ENCODE measurements at regions not wholly inside any gene's neighbourhood (a gene's known extent, or its start where the extent isn't known, plus 50 kb on each side); places are given as distances from the start of the nearest gene placed in this dataset.
"Not testable (repeated sequence)": the region's sequence is repeated elsewhere in the genome, so short reads cannot be mapped to it uniquely, and the experiment has no call there.

- in situ Hi-C loops (cut with MboI; ENCODE audit: low sequenced_read_pairs, unreplicated experiment), result no loop called here
- no peak for DNase-seq (ENCODE audit: low spot score)
- no peak for TF ChIP-seq CTCF (IDR thresholded peaks at IDR 0.05; ENCODE audit: borderline replicate concordance, control extremely low read depth, extremely low read depth, insufficient read depth, missing control alignments)
These were observed 1248.7 kb downstream of the FSCB start for GRCh38 chr14:43258396-43258795.

- in situ Hi-C loops (cut with MboI; ENCODE audit: low sequenced_read_pairs, unreplicated experiment), result not testable (repeated sequence)
These were observed 1250.1 kb downstream of the FSCB start for GRCh38 chr14:43256996-43257395.

GRCh38 chr14:43252866-43253265, 1254.2 kb downstream of the FSCB start:
- TF ChIP-seq CTCF (IDR thresholded peaks at IDR 0.05; ENCODE audit: borderline replicate concordance, control extremely low read depth, extremely low read depth, insufficient read depth, missing control alignments), result no peak
- DNase-seq (ENCODE audit: low spot score), result no peak
- in situ Hi-C loops (cut with MboI; ENCODE audit: low sequenced_read_pairs, unreplicated experiment), result no loop called here

More at GRCh38 chr14:43256996-43257395, 1250.1 kb downstream of the FSCB start:
- not testable (repeated sequence) for DNase-seq (ENCODE audit: low spot score)

GRCh38 chr14:43249591-43249990, 1257.5 kb downstream of the FSCB start:
- in situ Hi-C loops (cut with MboI; ENCODE audit: low sequenced_read_pairs, unreplicated experiment), result no loop called here
- TF ChIP-seq CTCF (IDR thresholded peaks at IDR 0.05; ENCODE audit: borderline replicate concordance, control extremely low read depth, extremely low read depth, insufficient read depth, missing control alignments), result no peak
- DNase-seq (ENCODE audit: low spot score), result no peak

GRCh38 chr14:43249116-43249515, 1258.0 kb downstream of the FSCB start:
- in situ Hi-C loops (cut with MboI; ENCODE audit: low sequenced_read_pairs, unreplicated experiment), result no loop called here
- no peak for TF ChIP-seq CTCF (IDR thresholded peaks at IDR 0.05; ENCODE audit: borderline replicate concordance, control extremely low read depth, extremely low read depth, insufficient read depth, missing control alignments)
- no peak for DNase-seq (ENCODE audit: low spot score)

GRCh38 chr14:43247877-43248276, 1259.2 kb downstream of the FSCB start:
- DNase-seq (ENCODE audit: low spot score), result no peak
- TF ChIP-seq CTCF (IDR thresholded peaks at IDR 0.05; ENCODE audit: borderline replicate concordance, control extremely low read depth, extremely low read depth, insufficient read depth, missing control alignments), result no peak
- in situ Hi-C loops (cut with MboI; ENCODE audit: low sequenced_read_pairs, unreplicated experiment), result no loop called here

- in situ Hi-C loops (cut with MboI; ENCODE audit: low sequenced_read_pairs, unreplicated experiment), result no loop called here
- no peak for TF ChIP-seq CTCF (IDR thresholded peaks at IDR 0.05; ENCODE audit: borderline replicate concordance, control extremely low read depth, extremely low read depth, insufficient read depth, missing control alignments)
- no peak for DNase-seq (ENCODE audit: low spot score)
These were observed 1262.9 kb downstream of the FSCB start for GRCh38 chr14:43244142-43244625.

All from GM13976 (cell line).